ENCODE measurements at regions not wholly inside any gene's neighbourhood (a gene's known extent, or its start where the extent isn't known, plus 50 kb on each side); places are given as distances from the start of the nearest gene placed in this dataset.
"Not testable (repeated sequence)": the region's sequence is repeated elsewhere in the genome, so short reads cannot be mapped to it uniquely, and the experiment has no call there.

DNA sequence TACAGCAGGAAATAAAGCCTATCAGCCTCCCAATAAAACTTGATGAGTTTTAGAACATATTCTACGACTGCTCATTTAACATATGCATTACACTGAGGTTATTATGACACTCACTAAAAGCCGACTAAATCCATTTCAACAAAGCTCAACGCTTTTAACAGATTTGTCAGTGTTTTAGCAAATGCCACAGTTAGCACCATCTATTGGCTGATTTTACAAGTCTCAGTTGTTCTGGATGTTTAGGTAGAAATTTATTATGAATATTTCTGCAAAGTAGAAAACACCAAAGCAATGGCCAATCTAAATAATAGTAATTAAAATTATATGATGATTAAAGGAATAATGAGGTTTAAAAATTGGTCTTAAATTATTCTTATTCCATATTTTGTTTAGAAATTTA, 993.2 kb upstream of the PCDH7 start:
- ChIA-PET CTCF (no interaction called here), POLR2A (no interaction called here)
- no peak overlapping the region for H3K4me3 ChIP-seq (ENCODE audit: low read depth, low read length)
- no peak for TF ChIP-seq CTCF (IDR thresholded peaks at IDR 0.05; ENCODE audit: insufficient read depth, low read length, missing control alignments)
- no peak for DNase-seq (ENCODE audit: low read depth, low spot score)

- no peak overlapping the region for H3K4me3 ChIP-seq (ENCODE audit: low read depth, low read length)
- no peak for DNase-seq (ENCODE audit: low read depth, low spot score)
- ChIA-PET POLR2A (no interaction called here), CTCF (no interaction called here)
- TF ChIP-seq CTCF (IDR thresholded peaks at IDR 0.05; ENCODE audit: insufficient read depth, low read length, missing control alignments) = no peak
These were observed 985.6 kb upstream of the PCDH7 start for GRCh38 chr4:29734343-29735213.

DNA sequence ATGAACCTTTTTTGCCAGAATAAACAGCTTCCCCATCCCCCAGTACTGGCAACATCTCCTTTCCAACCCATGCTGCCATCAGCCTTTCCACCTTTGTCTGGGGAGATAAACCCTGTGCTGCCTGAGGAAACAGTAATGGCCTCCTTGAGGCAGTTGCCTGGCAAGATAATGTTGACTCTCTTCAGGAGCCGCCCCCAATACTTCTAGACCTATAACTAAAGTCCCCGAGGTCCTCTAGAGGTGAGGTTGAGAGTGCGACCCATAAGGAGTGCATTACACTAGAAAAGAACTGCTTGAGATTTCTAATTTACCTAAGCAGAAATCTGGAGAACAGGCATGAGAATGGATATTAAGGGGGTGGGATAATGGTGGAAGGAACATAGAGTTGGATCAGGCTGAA, 963.2 kb upstream of the PCDH7 start:
- POLR2A ChIA-PET = no interaction called here

DNA sequence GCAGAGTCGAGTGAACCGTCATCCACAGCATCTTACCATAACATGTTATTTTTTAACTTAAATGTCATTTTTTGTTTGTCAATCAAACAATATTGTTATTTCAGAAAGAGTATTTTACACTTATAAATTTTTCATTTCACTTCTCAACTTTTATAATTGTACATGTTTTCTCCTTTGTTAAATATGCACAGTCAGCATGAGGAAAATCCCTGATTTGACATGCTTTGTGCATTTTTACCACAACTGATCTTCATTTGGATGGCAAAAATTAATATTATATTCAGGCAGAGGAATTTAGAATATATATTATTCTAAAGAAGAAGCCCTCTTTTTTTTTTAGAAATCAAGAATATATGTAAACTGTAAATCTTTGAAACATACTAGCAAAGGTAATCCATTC, 958.0 kb upstream of the PCDH7 start:
- H3K4me3 ChIP-seq (ENCODE audit: low read depth, low read length) = no peak overlapping the region
- POLR2A ChIA-PET = no interaction called here
- no peak for TF ChIP-seq CTCF (IDR thresholded peaks at IDR 0.05; ENCODE audit: insufficient read depth, low read length, missing control alignments)
- DNase-seq (ENCODE audit: low read depth, low spot score) = no peak
- CTCF ChIA-PET = no interaction called here

More for the DNA sequence above, 963.2 kb upstream of the PCDH7 start:
- no peak overlapping the region for H3K4me3 ChIP-seq (ENCODE audit: low read depth, low read length)
- CTCF ChIA-PET = no interaction called here
- no peak for DNase-seq (ENCODE audit: low read depth, low spot score)
- TF ChIP-seq CTCF (IDR thresholded peaks at IDR 0.05; ENCODE audit: insufficient read depth, low read length, missing control alignments) = no peak

GRCh38 chr4:29770627-29771026, 949.5 kb upstream of the PCDH7 start:
- POLR2A ChIA-PET = no interaction called here
- CTCF ChIA-PET = no interaction called here
- DNase-seq (ENCODE audit: low read depth, low spot score) = no peak
- no peak for TF ChIP-seq CTCF (IDR thresholded peaks at IDR 0.05; ENCODE audit: insufficient read depth, low read length, missing control alignments)
- no peak overlapping the region for H3K4me3 ChIP-seq (ENCODE audit: low read depth, low read length)

- CTCF ChIA-PET; H3K4me3 ChIP-seq (ENCODE audit: low read depth, low read length); POLR2A ChIA-PET; DNase-seq (ENCODE audit: low read depth, low spot score): not testable (repeated sequence)
These were observed 932.0 kb upstream of the PCDH7 start for GRCh38 chr4:29788123-29788522.

- POLR2A ChIA-PET = no interaction called here
- CTCF ChIA-PET = no interaction called here
- H3K4me3 ChIP-seq (ENCODE audit: low read depth, low read length) = no peak overlapping the region
- TF ChIP-seq CTCF (IDR thresholded peaks at IDR 0.05; ENCODE audit: insufficient read depth, low read length, missing control alignments) = no peak
- DNase-seq (ENCODE audit: low read depth, low spot score) = no peak
These were observed 914.9 kb upstream of the PCDH7 start for GRCh38 chr4:29805245-29805644.
